ENCODE measurements at regions not wholly inside any gene's neighbourhood (a gene's known extent, or its start where the extent isn't known, plus 50 kb on each side); places are given as distances from the start of the nearest gene placed in this dataset.

DNA sequence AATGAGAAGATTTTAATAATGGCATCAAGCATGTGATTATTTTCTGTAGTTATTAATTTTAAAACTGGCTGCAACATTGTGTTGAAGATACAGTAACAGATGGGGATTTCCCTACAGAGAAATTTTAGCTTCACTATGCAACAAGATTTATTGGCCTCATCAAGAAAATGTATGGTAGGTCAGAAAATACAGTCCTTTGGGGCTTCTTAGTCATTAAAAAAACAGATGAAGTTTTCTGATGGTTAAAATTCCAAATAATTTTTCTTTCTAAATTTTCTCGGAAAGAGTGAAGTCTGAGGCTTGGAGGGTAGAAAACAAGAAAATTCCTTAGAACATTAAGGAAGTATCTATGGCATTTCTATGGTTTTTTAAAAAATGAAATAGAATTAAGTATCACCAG is 1790.8 kb upstream of the PCDH20 start:
- TF ChIP-seq RAD21 (IDR thresholded peaks at IDR 0.05; ENCODE audit: low read length) (no peak), CTCF (conservative IDR thresholded peaks at IDR 0.05; ENCODE audit: low read depth, low read length) (no peak), USF2 (IDR thresholded peaks at IDR 0.05; ENCODE audit: low read depth, low read length) (no peak), RFX5 (IDR thresholded peaks at IDR 0.05; ENCODE audit: low read depth, low read length) (no peak), POLR2A (IDR thresholded peaks at IDR 0.05; ENCODE audit: low read depth, low read length) (no peak), CEBPB (IDR thresholded peaks at IDR 0.05; ENCODE audit: low read depth, low read length) (no peak)
